GM18508 (cell line): ENCODE measurements at regions not wholly inside any gene's neighbourhood (a gene's known extent, or its start where the extent isn't known, plus 50 kb on each side); places are given as distances from the start of the nearest gene placed in this dataset.

Experiments used
- ATAC-seq: cut with Tn5 transposase; IDR thresholded peaks from one replicate; pipeline ENCODE4 v1.9.1; 2021; ENCODE audit warnings: moderate number of reproducible peaks; ENCODE audit not compliant: insufficient read depth, unreplicated experiment

DNA sequence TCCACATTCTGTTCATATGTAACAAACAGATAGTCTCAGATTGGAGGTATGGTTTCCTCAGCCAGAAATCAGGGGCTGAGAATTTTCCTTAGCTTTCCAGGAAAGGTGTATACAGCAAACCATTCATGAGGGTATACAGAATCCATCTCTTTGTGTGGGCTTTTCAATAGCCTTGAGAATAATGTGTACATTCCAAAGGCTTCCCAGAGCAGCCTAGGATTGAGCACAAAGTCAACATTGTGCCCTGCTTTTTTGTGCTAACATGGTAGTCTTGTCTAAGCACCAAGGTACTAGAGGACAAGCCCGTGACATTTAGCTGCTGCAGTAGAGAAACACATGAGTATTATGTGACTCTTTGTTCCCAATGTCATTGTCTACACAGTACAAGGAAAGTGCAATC, 322.1 kb upstream of the TANK start:
- ATAC-seq = no peak

DNA sequence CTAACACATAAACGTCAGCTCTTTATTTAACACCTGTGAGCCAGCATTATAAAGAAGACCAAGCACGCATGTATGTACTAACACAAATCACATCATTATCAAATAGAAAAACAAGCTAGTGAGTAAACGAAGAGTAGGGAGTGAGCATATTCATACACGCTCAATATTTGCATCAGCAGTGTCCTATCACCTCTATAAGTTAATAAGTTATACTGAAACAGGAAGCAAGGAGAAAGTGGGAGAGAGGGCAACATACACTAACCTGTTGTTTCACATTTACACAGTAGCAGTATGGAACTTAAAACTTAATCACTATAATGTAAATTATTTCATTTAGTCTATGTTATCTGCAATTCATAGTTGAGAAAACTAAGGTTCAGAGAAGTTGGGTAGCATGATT, 321.5 kb upstream of the TANK start:
- peak; percentile 68 for ATAC-seq

DNA sequence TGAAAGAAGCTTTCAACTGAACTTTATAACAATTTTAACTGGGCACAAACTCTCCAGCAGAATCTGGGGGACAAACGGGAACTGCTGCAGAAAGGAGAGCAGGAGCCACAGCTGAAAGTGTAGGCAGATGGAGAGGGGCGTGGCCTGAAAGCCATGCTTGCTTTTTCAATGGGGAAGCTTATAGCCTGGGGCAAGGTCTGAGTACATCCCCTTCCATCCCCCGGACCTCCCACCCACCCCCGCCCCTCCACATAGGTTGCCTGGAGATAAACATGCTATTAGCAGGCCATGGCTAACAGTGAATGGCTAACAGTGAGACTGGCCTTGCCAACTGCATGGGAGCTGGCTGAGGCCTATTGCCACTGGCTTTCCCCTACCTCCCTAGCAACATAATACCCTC, 317.9 kb upstream of the TANK start:
- no peak for ATAC-seq

DNA sequence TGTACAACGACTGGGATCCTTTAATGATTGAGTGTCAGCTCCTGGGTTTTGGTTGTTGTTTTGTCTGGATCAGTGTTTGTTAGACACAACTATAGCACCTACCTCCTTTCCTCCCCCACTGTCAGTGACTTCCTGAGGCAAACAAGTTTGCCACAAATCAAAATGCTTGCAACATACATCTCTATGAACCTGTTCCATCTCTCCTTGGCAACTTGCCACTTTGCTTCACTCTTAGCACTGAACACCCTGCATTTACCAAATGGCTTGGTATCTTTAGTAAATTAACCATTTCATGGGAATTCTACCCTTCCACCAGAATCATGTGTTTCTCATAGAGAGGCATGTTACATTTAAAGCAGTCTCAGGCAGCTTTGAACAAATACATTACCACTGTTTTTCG, 301.1 kb upstream of the TANK start:
- ATAC-seq = no peak

DNA sequence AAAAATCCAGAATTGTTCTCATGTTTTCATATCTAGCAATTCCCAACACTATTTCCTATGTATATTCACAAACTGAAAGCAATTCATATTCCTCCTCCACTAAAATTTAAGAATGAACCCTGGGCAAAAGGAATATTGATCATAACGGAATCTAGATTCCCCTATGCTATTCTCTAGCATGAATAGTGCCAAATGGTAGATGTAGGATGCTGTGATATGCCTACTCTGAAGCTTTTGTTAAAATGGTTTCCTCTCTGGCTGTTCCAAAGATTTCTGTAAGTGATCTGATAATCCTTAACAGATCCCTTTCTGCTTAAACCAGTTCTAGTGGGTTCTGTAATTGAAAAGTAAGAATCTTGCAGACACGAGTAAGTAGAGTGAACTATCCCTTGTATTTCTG, 298.0 kb upstream of the TANK start:
- no peak for ATAC-seq

DNA sequence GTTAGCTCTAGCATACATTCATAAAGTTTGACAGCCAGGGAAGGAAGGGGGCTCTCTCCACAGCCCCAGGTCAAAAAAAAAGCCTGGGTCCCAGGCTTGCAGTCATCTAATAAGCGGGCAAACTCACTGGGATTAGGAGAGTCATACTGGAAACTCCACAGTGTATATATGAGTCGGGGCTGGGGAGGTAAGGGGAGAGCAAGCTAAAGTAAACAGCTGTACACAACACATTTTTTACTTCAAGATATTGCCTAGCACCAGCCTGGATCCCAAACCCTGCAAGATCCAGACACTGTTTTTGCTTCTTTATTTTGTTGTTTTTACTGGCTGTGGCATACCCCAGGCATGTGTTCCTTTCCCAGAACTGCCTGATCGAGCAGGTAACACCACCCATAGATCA, 291.3 kb upstream of the TANK start:
- no peak for ATAC-seq

DNA sequence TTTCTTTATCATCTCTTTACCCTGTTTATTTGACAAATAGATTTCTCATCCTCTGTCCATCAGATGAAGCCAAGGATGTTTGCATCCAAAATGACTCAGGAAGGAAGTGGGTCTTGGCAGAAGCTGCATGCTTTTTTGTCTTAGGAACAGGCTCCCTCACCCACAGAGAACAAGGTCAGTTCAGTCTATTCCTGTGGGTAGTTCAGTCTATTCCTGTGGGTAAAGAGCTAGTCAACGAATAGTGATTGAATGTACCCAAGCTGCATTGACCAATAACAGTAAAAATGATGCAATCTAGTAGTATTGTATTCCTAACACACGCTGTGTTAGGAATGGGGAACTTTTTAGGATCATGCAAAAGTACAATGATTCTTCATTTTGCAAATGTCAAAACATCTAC, 290.8 kb upstream of the TANK start:
- no peak for ATAC-seq

DNA sequence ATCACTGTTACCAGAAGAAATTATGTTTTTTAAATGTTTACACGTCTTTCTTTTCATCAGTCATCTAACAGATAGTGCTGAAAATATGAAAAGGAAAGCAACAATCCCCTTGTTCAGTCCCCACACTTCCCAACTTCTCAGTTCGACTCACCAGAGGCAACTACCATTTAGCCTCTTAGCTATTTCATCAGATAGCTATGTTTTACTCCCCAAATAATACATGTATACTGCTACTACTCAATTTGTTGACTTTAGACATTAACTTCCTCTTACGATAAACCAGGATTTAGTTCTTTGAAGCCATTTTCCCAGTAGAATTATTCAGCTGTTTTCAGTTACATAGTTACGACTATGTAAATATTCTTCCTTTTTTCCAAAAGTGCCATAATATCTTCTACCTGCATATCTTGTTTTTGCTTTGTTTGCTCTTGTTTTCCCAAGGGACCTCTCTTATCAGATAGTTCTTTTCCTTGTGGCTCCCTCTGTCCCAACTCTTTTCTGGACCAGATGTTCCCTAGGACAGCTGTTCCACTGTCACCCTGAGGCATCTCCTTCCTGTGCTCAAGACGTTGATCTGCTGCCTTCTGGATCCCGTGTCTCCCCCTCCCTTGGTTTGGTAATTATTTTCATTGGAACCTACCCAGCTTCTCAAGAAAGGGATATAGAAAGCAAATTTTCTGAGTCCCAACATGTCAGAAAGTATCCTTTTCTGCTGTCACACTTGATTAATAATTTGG, 289.3 kb upstream of the TANK start:
- no peak for ATAC-seq

DNA sequence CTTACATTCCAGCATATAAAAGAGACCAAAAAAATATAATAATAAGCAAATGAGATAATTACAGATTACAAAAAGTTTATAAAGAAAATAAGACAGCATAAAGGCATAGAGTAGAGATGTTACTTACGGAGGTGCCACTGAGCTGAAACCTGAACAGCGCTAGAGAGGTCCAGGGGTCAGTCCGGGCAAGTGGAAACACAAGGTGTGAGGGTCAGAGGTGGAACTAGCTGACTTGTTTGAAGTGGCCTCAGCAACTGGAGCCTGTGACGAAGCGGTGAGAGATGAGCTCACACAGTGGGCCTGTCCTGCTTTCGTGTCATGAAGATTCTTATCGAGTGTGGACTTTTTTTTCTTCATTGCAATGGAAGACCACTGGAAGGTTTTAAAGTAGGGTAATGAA, 288.3 kb upstream of the TANK start:
- ATAC-seq = no peak

DNA sequence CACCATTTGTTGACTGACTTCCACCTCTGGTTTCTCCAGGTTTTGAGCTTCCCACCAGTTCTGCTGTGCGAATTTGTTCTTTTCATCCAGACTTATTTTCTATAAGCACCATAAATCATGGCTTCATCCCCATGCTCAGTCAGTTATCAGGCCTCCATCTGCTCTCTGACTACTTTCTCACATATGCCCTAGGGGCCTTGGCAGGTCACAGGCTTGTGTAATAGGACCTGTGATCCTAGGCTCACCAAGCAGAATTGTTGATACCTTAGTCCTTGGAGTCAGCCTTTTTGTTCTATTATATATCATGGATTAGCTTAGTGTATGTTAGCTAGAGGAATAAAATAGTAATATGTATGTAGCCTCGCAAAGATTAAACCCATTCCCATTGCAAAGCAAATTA, 284.2 kb upstream of the TANK start:
- ATAC-seq = no peak

DNA sequence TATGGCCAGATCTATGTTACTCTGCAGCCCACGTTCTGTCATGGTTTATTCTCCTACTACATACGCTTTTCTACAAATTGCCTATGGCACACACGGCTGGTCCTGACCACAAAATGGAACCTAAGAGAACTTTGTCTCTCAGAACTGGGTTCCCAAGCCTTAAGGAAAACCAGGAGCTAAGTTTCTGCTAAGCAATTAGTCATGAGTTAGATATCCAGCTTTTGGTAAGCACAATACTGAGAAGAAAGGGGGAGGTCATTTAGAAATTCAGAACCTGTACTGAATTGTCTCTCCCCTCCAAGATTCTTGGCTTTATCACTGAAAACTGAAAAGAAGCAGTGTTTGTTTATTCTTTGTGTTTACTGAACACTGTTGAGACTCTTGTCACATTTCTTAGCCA, 283.5 kb upstream of the TANK start:
- ATAC-seq = no peak

DNA sequence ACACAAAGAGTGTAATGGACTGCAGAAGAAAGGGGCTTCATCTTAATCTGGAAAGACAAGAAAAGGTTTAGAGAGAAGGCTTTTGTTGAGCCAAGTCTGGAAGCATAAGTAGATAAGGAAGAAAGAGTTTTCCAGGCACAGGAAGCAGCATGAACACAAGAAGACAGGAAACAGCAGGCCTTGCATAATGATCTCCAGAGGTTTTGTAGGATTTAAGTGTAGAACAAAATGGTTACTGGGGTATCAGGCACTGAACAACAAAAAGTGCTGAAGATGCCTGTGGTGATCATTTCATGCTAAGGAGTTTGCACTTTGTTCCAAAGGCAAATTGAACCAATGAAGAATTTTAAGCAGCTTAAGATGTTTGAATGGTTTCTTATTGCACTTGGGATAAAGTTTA, 281.6 kb upstream of the TANK start:
- no peak for ATAC-seq

DNA sequence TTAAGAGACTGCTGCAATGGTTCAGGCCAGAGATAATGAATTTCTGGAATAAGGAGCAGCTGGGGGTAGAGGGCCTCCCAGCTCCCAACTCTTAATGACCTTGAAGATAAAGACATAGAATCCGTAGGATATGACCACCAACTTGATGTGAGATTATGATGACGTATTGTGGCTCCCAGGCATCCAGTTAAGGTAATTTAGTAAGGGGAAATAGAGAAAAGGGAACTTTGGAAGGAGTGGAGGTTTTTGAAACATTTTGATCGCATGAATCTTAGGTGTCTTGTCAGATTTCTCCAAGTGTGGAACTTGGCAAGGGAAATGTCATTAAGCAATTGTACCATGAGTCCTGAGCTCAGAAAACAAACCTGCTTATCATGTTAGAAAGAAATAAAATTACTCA, 277.3 kb upstream of the TANK start:
- ATAC-seq = no peak

DNA sequence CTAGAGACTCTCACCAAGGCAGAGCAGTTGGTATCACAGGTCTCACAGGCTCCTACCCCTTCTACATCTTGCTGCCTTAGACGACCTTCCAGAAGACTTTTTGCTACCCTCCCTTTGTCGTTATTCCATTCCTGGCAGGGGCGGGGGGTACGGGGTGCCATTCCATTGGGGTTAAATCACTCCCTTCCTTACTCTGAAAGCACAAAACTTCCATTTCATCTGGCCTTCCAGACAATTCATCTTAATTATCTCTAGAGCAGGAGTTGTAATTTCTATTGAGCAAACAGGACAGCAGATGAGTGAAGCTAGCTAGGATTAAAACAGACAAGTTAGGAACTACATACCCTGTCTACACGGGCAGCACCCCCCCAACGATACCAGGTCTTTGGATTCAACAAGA, 276.2 kb upstream of the TANK start:
- ATAC-seq = no peak

DNA sequence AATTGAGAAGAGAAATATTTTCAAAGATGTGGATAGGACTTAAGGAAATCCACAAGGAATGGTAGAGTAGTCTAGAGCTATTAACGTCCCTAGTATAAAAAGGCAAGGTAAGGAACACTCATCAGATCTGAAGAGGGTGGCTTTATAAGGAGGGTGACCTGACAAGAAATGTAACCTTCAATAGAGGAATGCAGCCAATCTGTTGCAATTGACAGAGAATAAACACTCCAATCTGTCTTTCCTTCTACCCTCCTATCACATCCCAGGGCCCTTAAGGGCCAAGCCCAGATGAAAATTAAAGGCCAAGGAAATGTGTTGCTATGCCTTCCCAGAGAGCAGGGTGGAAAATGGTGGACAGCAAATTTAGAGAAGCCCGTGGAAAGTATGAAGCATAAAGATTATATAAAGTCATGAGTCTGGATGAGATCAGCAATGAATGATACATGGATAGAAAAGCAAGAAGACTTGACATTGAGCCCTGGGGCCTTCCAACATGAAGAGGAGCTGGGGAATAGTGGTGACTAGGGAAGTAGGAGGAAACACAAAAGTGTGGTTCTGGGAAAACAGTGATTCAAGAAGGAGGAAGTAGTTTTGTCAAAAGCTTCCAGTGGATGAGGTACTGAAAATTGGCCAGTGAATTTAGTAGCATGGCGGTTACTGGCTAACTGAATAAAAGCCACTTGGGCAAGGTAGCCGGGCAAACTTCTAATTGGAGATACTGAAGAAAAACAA, 270.6 kb upstream of the TANK start:
- ATAC-seq = no peak

DNA sequence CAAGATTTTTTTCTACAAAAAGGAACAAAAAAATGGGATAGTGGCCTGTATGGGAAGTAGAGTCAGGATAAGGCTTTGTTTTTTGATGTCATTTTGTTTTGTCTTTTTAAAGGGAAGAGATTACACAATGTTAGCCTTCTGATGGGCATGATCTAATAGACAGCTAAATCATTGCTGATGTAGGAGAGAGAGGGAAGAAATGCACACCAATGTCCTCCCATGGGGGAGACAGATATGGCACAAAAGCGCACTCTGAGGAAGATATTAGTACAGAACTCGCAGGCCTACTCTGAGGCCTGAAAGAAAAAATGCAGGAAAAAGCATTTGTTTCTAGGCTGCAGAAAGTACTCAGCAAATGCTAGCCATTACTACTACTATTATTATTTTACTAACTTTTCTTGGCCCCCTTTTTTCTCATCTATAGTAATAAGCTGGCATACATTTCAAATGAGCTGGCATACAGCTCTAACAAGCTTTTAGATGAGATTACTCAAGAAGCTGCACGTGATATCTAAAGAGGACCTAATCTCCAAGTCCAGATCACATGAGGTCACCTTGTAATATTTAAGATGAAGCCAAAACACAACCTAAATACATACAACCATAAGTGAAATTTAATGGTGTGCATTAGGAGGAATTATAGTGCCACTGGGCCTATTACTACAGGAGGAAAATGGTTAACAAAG, 269.4 kb upstream of the TANK start:
- no peak for ATAC-seq

DNA sequence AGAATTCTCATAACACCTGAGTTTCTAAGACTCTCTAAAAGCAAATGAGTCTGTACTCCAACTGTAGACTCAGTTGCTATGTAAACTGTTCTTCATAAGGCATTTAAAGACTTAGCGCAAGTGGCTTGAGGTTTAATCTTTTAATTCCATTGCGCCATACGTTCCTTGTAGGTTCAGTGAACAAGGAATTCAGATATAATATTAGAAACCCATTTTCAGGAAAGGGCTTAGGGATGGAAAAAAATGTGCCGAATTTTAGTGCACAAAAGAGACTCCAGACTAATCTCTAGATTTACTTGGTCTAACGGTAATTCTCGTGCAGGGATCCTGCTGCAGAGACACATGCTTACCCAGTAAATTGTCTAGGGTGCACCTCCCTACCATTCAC, 268.9 kb upstream of the TANK start:
- ATAC-seq = no peak

DNA sequence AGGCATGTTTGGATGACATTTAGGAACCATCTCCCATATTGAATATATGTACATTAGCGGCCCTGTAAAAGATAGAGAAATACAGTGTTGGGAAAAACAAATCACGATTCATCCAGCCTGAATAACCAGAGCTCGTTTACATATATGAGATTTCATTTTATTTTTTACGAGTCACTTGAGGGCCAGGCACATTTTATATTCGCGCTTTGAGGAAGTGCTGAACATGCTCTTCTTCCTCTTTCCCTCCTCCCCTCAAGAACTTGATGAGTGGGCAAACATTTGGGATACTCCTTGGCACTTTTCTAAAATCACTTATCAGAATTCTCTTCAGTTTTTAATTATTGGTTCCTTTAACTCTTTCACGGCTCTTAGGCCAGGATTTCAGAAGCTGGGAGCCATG, 268.0 kb upstream of the TANK start:
- no peak for ATAC-seq

DNA sequence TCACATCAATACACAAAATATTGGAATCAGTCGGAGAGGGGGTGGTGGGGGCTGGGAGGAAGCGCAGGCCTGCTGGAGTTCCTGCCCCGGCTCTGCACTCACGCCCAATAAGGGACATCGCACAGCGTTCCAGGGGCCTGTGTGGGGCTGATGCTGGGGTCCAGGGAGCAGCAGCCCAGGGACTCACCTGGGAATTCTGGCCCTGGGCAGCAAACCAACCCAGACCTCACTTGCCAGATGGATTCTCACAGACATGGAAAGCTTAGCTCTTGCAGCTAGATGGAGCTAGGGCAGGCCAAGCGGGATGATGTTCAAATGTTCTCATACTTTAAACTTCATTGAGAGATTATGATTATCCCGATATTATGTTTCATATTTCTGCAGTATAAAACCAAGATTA, 266.6 kb upstream of the TANK start:
- ATAC-seq = no peak

DNA sequence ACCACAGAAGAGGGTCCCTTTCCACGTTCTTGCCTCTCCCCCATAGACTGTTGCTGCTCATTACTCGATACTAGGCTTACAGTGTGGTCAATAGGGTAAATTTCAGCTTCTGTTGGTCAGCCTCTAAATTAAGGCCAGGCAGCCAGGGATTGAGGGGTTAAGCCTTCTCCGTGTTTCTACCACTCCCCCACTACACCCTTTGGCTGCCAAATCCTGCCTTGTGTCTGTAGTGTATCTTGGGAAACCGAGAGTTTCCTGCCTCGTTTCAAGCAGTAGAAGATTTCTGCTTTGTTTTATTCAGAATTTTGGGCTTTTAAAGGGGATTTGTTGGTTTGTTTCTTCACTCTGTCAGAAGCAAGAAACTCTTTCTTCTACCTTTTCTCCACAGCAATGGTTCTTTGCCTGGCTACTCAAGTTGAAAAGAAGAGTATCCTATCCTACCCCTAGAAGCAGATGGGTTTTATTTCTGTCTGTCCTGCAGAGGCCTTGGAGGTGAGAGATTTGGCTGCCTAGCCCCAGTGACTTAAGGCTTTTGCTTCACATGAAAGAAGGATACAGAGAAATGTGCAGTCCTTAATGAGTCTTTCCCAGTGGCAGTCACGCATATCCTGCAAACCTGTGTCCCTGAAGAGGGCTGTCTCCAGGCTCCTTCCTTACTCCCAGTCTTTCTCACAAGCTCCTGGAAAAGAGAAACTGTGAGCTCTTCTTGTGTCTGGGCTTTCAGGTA, 261.5 kb upstream of the TANK start:
- no peak for ATAC-seq

DNA sequence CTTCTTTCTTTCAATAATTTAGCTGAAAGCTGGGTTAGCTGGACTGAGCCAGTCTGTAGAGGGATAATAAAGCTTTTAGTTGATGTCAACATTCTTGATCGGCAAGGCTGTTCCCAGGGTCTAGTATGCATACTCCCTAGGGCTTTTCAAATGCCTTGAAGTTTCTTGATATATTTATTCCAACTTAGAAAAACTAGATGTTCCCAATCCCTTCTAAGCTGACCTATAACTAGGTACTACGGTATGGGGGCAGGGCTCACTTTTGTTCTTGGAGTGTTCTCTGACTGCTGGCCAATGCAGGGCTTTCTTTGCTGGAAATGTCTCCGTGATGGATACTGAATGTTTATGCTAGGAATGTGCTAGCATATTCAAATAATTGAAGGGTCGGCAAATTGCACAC, 258.6 kb upstream of the TANK start:
- ATAC-seq = no peak
